Tibial nerve (tissue), 4 donors: ENCODE measurements at regions not wholly inside any gene's neighbourhood (a gene's known extent, or its start where the extent isn't known, plus 50 kb on each side); places are given as distances from the start of the nearest gene placed in this dataset.

Experiments
- DNase-seq, 2 donors: peaks; one replicate each; pipeline ENCODE4 v3.0.0-alpha.2; 2019; ENCODE audit warnings: low spot score in 2 of 2
- H3K27ac ChIP-seq, 4 donors: fragments of 200-600 bp; sonication (generic) in 3 of 4; one replicate each; pipeline ENCODE4 v1.5.1; 2017 to 2019; ENCODE audit warnings: mild to moderate bottlenecking in 1 of 4
- H3K27me3 ChIP-seq, 2 donors: fragments of 200-600 bp; sonication (generic) in 1 of 2; one replicate each; pipeline versions ENCODE4 v1.5.1 to v1.6.0; 2017 to 2019
- H3K36me3 ChIP-seq, 3 donors: fragments of 200-600 bp; sonication (generic); one replicate each; pipeline ENCODE4 v1.5.1; 2018 to 2019
- H3K4me1 ChIP-seq, 4 donors: fragments of 200-600 bp; sonication (generic) in 3 of 4; one replicate each; pipeline ENCODE4 v1.5.1; 2017 to 2019
- H3K4me3 ChIP-seq, 4 donors: fragments of 200-600 bp; sonication (generic) in 3 of 4; one replicate each; pipeline ENCODE4 v1.5.1; 2017 to 2019; ENCODE audit warnings: mild to moderate bottlenecking in 1 of 4, moderate library complexity in 1 of 4
- H3K9me3 ChIP-seq, 4 donors: fragments of 200-600 bp; sonication (generic) in 3 of 4; one replicate each; pipeline ENCODE4 v1.5.1; 2017 to 2019
- EP300 ChIP-seq, 2 donors: sonication (generic); formaldehyde crosslinking; IDR thresholded peaks; one replicate each; pipeline ENCODE4 v1.6.1; 2017; ENCODE audit warnings: antibody characterized with exemption in 2 of 2, mild to moderate bottlenecking in 1 of 2
- POLR2A ChIP-seq, 2 donors: fragments of 450-650 bp; IDR thresholded peaks; one replicate each; pipeline ENCODE4 v1.6.1; 2017; ENCODE audit warnings: antibody characterized with exemption in 2 of 2, mild to moderate bottlenecking in 2 of 2, moderate library complexity in 2 of 2
- WGBS, 2 donors: methylation state at CpG; one replicate each; pipeline ENCODE4 v1.1.5; 2018; 5-methylcytosine and 5-hydroxymethylcytosine counted together
- TF ChIP-seq, protein P1 (sequence below), 5 experiments: fragments of 200-600 bp in 3 of 5; fragments of 450-650 bp in 2 of 5; sonication (generic) in 3 of 5; IDR thresholded peaks; one replicate each; pipeline ENCODE4 v1.5.1; 2016 to 2019; ENCODE audit warnings: antibody characterized with exemption in 5 of 5, mild to moderate bottlenecking in 3 of 5, moderate library complexity in 2 of 5

DNA sequence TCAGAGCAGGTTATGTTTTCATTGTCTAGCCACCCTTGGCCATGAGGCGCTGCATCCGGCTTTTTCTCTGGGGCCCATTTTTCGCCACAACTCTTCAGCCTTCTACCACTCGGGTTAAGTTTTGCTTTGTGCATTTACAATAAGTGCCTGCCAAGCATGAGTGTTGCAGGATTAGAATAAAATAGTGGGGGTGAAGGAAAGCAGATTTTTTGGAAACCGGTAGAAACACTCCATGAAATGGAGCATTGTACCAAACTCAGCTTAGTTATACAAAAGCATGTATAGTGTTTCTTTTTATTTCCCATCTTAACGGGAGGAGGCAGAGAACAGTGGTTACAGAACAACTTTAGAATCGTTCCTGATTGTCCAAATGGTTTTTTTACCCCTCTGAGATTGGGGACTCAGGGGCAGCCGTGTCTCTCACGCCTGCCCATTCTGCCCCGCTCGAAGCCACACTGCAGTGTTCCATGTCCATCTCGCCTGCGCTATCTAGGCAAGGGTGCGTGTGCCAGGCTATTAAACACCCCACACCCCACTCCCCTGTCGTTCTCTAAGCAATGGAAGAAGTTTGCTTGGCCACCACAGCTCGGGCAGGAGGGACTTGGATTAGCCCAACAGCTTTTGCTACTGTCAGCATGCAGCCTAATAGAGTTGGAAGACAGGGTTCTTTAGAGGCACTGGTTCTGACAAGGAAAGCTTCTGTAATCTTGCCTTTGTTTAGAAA lies 268.8 kb upstream of the WWC1 start:
- 51 to 60% methylated on average over 16 of the region's 16 CpGs for WGBS, 2 donors
- H3K4me3 ChIP-seq: no peak overlapping the region
- peak overlapping the region in 2 of 4 donors; percentile 36 to 39 for H3K27ac ChIP-seq
- H3K27me3 ChIP-seq: no peaks in the 10 kb centered on the region
- TF ChIP-seq, protein P1, sequence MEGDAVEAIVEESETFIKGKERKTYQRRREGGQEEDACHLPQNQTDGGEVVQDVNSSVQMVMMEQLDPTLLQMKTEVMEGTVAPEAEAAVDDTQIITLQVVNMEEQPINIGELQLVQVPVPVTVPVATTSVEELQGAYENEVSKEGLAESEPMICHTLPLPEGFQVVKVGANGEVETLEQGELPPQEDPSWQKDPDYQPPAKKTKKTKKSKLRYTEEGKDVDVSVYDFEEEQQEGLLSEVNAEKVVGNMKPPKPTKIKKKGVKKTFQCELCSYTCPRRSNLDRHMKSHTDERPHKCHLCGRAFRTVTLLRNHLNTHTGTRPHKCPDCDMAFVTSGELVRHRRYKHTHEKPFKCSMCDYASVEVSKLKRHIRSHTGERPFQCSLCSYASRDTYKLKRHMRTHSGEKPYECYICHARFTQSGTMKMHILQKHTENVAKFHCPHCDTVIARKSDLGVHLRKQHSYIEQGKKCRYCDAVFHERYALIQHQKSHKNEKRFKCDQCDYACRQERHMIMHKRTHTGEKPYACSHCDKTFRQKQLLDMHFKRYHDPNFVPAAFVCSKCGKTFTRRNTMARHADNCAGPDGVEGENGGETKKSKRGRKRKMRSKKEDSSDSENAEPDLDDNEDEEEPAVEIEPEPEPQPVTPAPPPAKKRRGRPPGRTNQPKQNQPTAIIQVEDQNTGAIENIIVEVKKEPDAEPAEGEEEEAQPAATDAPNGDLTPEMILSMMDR (IDR thresholded peaks at IDR 0.05): no peak
- TF ChIP-seq EP300 (IDR thresholded peaks at IDR 0.05) (no peak), POLR2A (IDR thresholded peaks at IDR 0.05) (no peak)
- no peaks in the 10 kb centered on the region for H3K36me3 ChIP-seq
- DNase-seq: no peak
- H3K4me1 ChIP-seq: peaks cover 0 to 9% (median 2%) of the 10 kb centered on the region in 4 donors
- no peaks in the 10 kb centered on the region for H3K9me3 ChIP-seq

DNA sequence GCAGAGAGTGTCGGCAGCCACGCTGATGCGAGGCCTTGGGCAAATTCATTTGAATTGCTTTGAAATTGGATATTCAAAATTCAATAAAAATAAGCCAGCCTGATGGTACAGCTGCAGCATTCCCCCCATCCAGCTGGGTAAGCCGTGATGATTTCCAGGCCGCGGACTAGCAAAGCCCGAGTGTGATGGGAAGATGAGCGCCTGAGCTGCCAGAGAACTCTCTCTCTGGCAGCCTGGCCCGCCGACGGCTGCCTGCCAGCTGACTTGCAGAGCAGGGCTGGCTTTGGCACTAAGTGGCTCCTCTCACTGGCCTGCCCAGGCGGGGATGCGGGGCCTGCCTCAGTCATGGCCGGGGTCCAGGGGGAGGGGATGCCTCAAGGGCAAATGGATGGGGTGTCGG lies 268.3 kb upstream of the WWC1 start:
- TF ChIP-seq EP300 (IDR thresholded peaks at IDR 0.05) (no peak), POLR2A (IDR thresholded peaks at IDR 0.05) (no peak)
- TF ChIP-seq, protein P1 (IDR thresholded peaks at IDR 0.05): no peak
- H3K27ac ChIP-seq: peak overlapping the region in 2 of 4 donors; percentile 36 to 39
- H3K27me3 ChIP-seq: no peaks in the 10 kb centered on the region
- peaks cover 0 to 9% (median 2%) of the 10 kb centered on the region in 4 donors for H3K4me1 ChIP-seq
- H3K9me3 ChIP-seq: no peaks in the 10 kb centered on the region
- no peaks in the 10 kb centered on the region for H3K36me3 ChIP-seq
- DNase-seq: peak; percentile 23 to 26
- no peak overlapping the region for H3K4me3 ChIP-seq
- 24 to 45% methylated on average over 15 of the region's 15 CpGs for WGBS, 2 donors

DNA sequence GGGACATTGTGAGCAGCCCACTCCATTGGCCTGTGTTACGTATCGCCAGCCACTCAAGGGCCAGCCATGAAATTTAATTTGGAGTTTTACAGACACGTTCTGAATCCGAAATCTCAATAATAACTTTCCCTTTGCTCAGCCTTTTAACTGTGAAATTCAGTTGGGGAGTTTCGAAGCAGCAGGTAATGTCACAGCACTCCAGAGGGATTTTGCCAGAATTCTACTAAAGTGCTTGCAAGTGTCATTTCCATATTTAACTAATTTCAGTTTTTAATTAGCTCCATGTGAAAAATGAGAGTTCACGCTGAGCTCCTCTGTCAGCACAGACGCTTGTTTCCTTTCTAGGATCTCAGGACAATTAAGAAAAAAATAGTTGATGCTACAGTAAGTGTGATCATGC lies 267.1 kb upstream of the WWC1 start:
- Histone ChIP-seq H3K4me3 (no peak overlapping the region), H3K36me3 (no peaks in the 10 kb centered on the region), H3K27me3 (no peaks in the 10 kb centered on the region), H3K27ac (no peak overlapping the region), H3K9me3 (peaks cover 0 to 5% (median 0%) of the 10 kb centered on the region in 4 donors), H3K4me1 (peaks cover 0 to 9% (median 2%) of the 10 kb centered on the region in 4 donors)
- TF ChIP-seq, protein P1 (IDR thresholded peaks at IDR 0.05): no peak
- TF ChIP-seq EP300 (IDR thresholded peaks at IDR 0.05): no peak
- no peak for TF ChIP-seq POLR2A (IDR thresholded peaks at IDR 0.05)
- DNase-seq: no peak
- 92 to 95% methylated on average over 7 of the region's 7 CpGs for WGBS, 2 donors

DNA sequence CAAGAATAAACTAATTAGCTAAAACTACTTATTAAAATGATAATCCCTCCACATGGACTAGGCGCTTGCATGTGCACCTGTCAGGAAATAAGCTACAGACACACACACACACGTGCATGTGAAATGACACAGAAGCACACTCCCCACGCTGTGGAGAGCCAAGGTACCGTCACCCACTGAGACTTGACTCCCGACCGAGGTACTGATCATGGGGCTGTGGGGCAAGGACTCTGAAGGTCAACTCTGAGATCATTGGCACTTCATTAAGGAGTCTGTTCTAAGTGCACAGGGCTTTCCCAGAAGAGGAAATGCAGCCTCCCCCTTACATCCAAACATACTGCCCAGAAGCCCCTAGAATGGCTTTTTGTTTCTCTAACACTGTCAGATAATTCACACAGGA lies 264.4 kb upstream of the WWC1 start:
- Histone ChIP-seq H3K27ac (peak overlapping the region in 2 of 4 donors; percentile 49), H3K4me3 (no peak overlapping the region), H3K9me3 (peaks cover 0 to 5% (median 0%) of the 10 kb centered on the region in 4 donors), H3K4me1 (peaks cover 0 to 9% (median 2%) of the 10 kb centered on the region in 4 donors), H3K27me3 (no peaks in the 10 kb centered on the region), H3K36me3 (no peaks in the 10 kb centered on the region)
- TF ChIP-seq POLR2A (IDR thresholded peaks at IDR 0.05) (no peak), EP300 (IDR thresholded peaks at IDR 0.05) (peak in 1 of 2 donors; percentile 9)
- DNase-seq: peak in 1 of 2 donors; percentile 28
- 32 to 51% methylated on average over 6 of the region's 6 CpGs for WGBS, 2 donors

DNA sequence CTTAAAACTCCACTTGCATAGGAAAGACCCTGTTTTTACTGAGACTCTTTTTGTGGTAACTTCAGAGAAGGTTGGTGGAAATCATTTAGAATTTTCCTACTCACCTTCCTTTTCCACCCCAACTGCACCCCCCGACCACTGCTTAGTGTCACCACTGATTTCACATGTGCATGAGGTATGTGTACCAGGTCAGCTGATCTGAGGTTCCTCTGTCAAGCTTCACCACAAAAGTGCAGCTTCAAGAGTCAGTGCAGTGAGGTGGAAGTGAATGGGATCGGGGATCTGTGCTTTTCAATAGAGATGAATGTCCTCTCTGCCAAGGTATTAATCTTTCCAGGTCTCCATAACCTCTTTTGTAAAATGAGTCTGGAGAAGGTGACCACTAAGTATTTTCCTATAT lies 260.5 kb upstream of the WWC1 start:
- 71 to 79% methylated on average over 2 of the region's 2 CpGs for WGBS, 2 donors
- Histone ChIP-seq H3K4me3 (no peak overlapping the region), H3K36me3 (no peaks in the 10 kb centered on the region), H3K9me3 (peaks cover 0 to 5% (median 0%) of the 10 kb centered on the region in 4 donors), H3K27ac (no peak overlapping the region), H3K4me1 (peaks cover 0 to 3% (median 0%) of the 10 kb centered on the region in 4 donors), H3K27me3 (no peaks in the 10 kb centered on the region)
- TF ChIP-seq, protein P1 (IDR thresholded peaks at IDR 0.05): no peak
- TF ChIP-seq EP300 (IDR thresholded peaks at IDR 0.05) (no peak), POLR2A (IDR thresholded peaks at IDR 0.05) (no peak)
- DNase-seq: no peak
